Fibroblast of lung (primary cell): ENCODE measurements at regions not wholly inside any gene's neighbourhood (a gene's known extent, or its start where the extent isn't known, plus 50 kb on each side); places are given as distances from the start of the nearest gene placed in this dataset.
"Not testable (repeated sequence)": the region's sequence is repeated elsewhere in the genome, so short reads cannot be mapped to it uniquely, and the experiment has no call there.

Experiments
- DNase-seq, 2 donors: peaks; one replicate each; pipeline versions ENCODE4 v3.0.0 to v3.0.0-alpha.2; 2010; ENCODE audit warnings: low read depth in 2 of 2
- H2AFZ ChIP-seq: 2 replicates; pipeline ENCODE4 v1.5.1; 2012; ENCODE audit warnings: low read length, control low read depth, inconsistent platforms
- H3K27ac ChIP-seq: 2 replicates; pipeline ENCODE4 v1.5.1; 2011; ENCODE audit warnings: low read length, control low read depth; ENCODE audit not compliant: insufficient read depth
- H3K27me3 ChIP-seq: 2 replicates; pipeline ENCODE4 v1.5.1; 2011; ENCODE audit warnings: mild to moderate bottlenecking, low read length; ENCODE audit not compliant: control insufficient read depth, insufficient read depth
- H3K36me3 ChIP-seq: 2 replicates; pipeline ENCODE4 v1.5.1; 2011; ENCODE audit warnings: low read length; ENCODE audit not compliant: control insufficient read depth, insufficient read depth
- H3K4me1 ChIP-seq: 2 replicates; pipeline ENCODE4 v1.5.1; 2011; ENCODE audit warnings: low read length; ENCODE audit not compliant: control insufficient read depth, insufficient read depth; ENCODE audit errors: extremely low read depth
- H3K4me2 ChIP-seq: 2 replicates; pipeline ENCODE4 v1.5.1; 2011; ENCODE audit warnings: low read length, control low read depth; ENCODE audit not compliant: insufficient read depth; ENCODE audit errors: extremely low read depth
- H3K4me3 ChIP-seq, 4 experiments: fragments of 200-600 bp in 1 of 4; sonication (generic) in 1 of 4; replicated peaks in 1 of 4; 2 replicates each; pipeline ENCODE4 v1.5.1; 2011 to 2016; ENCODE audit warnings: low read length in 4 of 4, low read depth in 3 of 4, mild to moderate bottlenecking in 3 of 4, control low read depth in 2 of 4, inconsistent platforms in 1 of 4, mixed read lengths in 1 of 4; ENCODE audit not compliant: insufficient read depth in 1 of 4; ENCODE audit errors: control extremely low read depth in 1 of 4
- H3K79me2 ChIP-seq: 2 replicates; pipeline ENCODE4 v1.5.1; 2012; ENCODE audit warnings: mild to moderate bottlenecking, low read length, inconsistent platforms; ENCODE audit not compliant: control insufficient read depth, insufficient read depth
- H3K9ac ChIP-seq: 2 replicates; pipeline ENCODE4 v1.5.1; 2011; ENCODE audit warnings: mild to moderate bottlenecking, low read length, control low read depth; ENCODE audit not compliant: insufficient read depth
- H3K9me3 ChIP-seq: 2 replicates; pipeline ENCODE4 v1.5.1; 2012; ENCODE audit warnings: low read depth, low read length; ENCODE audit not compliant: control insufficient read depth, insufficient read depth
- H4K20me1 ChIP-seq: 2 replicates; pipeline ENCODE4 v1.5.1; 2011; ENCODE audit warnings: low read length; ENCODE audit not compliant: control insufficient read depth, insufficient read depth; ENCODE audit errors: extremely low read depth
- EZH2 ChIP-seq: IDR thresholded peaks from 2 replicates; pipeline ENCODE4 v1.5.1; 2012; ENCODE audit warnings: low read length, control low read depth, mild to moderate bottlenecking; ENCODE audit errors: missing control alignments
- TF ChIP-seq, protein P1 (sequence below), 2 donors: IDR thresholded peaks in 1 of 2; conservative IDR thresholded peaks in 1 of 2; 1 replicate in 1 of 2; 2 replicates in 1 of 2; pipeline ENCODE4 v1.5.1; 2011 to 2012; ENCODE audit warnings: low read length in 2 of 2, control low read depth in 1 of 2, inconsistent platforms in 1 of 2, low read depth in 1 of 2, mild to moderate bottlenecking in 1 of 2

DNA sequence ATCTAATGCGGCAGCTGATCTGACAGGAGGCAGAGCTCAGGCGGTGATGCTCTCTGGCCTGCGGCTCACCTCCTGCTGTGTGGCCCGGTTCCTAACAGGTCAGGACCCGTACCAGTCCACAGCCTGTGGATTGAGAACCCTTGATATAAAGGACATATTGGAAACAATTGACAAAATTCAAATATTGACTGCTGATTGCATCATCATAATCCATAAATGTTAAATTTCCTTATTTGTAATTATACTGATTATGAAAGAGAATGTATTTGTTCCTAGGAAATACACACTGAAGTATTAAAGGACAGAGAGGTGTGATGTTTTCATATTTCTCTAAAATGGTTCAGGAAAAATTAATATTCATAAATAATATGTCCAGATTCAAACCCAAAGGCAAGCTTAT, 63.8 kb upstream of the SRD5A2 start:
- Histone ChIP-seq H3K4me2 (no peak overlapping the region), H3K27ac (no peak overlapping the region), H3K79me2 (no peaks in the 10 kb centered on the region), H3K4me1 (no peaks in the 10 kb centered on the region), H2AFZ (no peak overlapping the region), H3K36me3 (no peaks in the 10 kb centered on the region), H3K9ac (no peak overlapping the region), H3K27me3 (no peaks in the 10 kb centered on the region), H3K9me3 (no peaks in the 10 kb centered on the region), H4K20me1 (no peaks in the 10 kb centered on the region), H3K4me3 (no peak overlapping the region)
- TF ChIP-seq EZH2, result no peak
- TF ChIP-seq, protein P1, sequence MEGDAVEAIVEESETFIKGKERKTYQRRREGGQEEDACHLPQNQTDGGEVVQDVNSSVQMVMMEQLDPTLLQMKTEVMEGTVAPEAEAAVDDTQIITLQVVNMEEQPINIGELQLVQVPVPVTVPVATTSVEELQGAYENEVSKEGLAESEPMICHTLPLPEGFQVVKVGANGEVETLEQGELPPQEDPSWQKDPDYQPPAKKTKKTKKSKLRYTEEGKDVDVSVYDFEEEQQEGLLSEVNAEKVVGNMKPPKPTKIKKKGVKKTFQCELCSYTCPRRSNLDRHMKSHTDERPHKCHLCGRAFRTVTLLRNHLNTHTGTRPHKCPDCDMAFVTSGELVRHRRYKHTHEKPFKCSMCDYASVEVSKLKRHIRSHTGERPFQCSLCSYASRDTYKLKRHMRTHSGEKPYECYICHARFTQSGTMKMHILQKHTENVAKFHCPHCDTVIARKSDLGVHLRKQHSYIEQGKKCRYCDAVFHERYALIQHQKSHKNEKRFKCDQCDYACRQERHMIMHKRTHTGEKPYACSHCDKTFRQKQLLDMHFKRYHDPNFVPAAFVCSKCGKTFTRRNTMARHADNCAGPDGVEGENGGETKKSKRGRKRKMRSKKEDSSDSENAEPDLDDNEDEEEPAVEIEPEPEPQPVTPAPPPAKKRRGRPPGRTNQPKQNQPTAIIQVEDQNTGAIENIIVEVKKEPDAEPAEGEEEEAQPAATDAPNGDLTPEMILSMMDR (conservative IDR thresholded peaks at IDR 0.05 in 1 of 2, IDR thresholded peaks at IDR 0.05 in 1 of 2; ENCODE audit: low read depth in 1 of 2, low read length in 2 of 2), result no peak
- no peak for DNase-seq

DNA sequence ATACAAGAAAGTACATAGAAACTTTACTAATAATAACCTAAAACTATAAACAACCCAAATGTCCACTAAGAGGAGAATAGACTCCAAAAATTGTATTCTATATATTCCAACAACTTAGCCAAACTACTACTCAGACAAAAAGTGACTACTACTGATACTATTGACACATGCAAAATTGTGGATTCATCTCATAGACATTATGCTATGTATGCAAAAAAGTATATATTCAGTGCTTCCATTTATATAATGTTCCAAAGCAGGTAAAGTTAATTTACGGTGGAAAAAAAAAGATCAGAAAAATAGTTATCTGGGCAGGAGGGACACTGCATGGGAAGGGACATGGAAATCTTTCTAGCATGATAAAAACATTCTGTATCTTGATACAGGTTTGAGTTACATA, 62.0 kb upstream of the SRD5A2 start:
- H3K9me3 ChIP-seq, result no peaks in the 10 kb centered on the region
- DNase-seq, result no peak
- no peaks in the 10 kb centered on the region for H3K4me1 ChIP-seq
- TF ChIP-seq EZH2, result no peak
- TF ChIP-seq, protein P1 (conservative IDR thresholded peaks at IDR 0.05 in 1 of 2, IDR thresholded peaks at IDR 0.05 in 1 of 2; ENCODE audit: low read depth in 1 of 2, low read length in 2 of 2), result no peak
- H2AFZ ChIP-seq, result no peak overlapping the region
- no peak overlapping the region for H3K4me3 ChIP-seq
- no peak overlapping the region for H3K4me2 ChIP-seq
- no peaks in the 10 kb centered on the region for H4K20me1 ChIP-seq
- H3K9ac ChIP-seq, result no peak overlapping the region
- H3K36me3 ChIP-seq, result no peaks in the 10 kb centered on the region
- H3K79me2 ChIP-seq, result no peaks in the 10 kb centered on the region
- H3K27me3 ChIP-seq, result no peaks in the 10 kb centered on the region
- no peak overlapping the region for H3K27ac ChIP-seq

DNA sequence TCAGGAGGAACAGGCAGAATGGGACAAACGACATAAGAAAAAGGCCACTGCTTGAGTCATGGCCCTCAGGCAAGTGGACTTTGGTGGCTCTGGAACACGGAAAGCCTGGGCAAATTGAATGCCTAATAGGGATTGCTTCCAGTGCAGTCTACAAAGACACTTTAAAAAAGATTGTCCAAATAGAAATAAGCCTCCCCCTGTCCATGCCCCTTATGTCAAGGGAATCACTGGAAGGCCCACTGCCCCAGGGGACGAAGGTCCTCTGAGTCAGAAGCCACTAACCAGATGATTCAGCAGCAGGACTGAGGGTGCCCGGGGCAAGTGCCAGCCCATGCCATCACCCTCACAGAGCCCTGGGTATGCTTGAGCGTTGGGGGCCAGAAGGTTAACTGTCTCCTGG, 51.5 kb upstream of the SRD5A2 start:
- H3K4me1 ChIP-seq, DNase-seq, H3K4me2 ChIP-seq, H3K9ac ChIP-seq, H3K4me3 ChIP-seq, H4K20me1 ChIP-seq, H3K36me3 ChIP-seq, H2AFZ ChIP-seq, H3K27me3 ChIP-seq, H3K9me3 ChIP-seq, H3K79me2 ChIP-seq, H3K27ac ChIP-seq: not testable (repeated sequence)
